ENCODE measurements at regions not wholly inside any gene's neighbourhood (a gene's known extent, or its start where the extent isn't known, plus 50 kb on each side); places are given as distances from the start of the nearest gene placed in this dataset.

GRCh38 chr12:53803194-53803593 lies 51.4 kb upstream of the CISTR start:
- no peak for DNase-seq

GRCh38 chr12:53803703-53804102 lies 51.9 kb upstream of the CISTR start:
- DNase-seq: no peak

DNA sequence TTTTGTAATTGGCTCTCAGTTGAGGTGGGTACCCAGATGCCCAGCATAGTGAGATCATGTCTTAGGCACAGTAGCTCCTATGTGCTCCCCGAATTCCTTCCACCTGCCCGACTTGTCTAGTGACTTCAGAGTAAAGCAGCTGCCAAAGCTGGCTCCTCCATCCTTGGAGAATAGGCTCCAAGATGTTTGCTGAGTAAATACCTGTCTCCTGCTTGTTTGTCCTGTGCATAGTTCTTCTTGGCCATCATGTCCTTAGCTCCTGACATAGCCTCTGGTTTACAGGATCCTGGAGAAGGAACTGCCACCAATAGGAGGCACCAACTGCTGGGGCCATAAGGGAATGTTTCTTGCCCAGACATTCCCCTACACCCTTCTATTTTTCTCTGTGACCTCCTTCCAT lies 52.6 kb upstream of the CISTR start:
- DNase-seq: no peak

GRCh38 chr12:53805067-53805466 lies 53.3 kb upstream of the CISTR start:
- no peak for DNase-seq

DNA sequence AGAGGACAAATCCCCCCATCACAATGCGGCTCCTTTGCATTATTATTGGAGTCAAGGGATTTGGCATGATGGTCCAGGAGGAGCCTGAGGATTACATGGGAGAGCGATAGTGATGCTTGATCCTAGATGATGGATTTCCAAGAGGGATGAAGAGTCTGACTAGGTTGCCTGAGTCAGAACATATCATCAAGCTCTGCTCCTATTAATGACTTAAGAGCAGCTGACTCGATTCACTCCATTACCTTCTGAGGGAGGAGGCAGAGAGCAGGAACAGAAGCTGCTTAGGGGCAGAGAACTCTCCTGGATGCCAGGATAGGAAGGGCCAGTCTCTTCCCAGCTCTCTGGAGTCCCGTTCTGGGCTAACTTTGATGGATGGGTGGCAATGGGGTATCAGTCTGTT lies 54.0 kb upstream of the CISTR start:
- DNase-seq: no peak

DNA sequence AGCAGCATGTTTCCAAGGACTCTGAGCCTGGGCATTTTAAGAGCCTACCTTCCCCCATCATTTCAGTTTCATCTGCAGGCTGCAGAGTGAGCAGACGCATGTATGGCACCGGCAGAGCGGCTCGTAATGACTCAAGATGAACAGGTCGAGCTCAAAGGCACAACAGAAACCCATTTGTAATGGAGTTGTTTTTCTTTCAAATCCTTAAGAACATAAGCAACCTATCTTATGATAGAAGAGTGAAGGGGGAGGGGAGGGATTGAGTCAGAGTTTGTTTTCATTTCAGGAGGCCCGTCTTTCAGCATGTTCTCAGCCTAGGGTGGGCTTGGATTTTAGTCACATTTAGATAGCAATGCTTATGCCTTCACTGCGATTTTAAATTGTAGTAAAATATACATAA lies 54.9 kb upstream of the CISTR start:
- DNase-seq: no peak

DNA sequence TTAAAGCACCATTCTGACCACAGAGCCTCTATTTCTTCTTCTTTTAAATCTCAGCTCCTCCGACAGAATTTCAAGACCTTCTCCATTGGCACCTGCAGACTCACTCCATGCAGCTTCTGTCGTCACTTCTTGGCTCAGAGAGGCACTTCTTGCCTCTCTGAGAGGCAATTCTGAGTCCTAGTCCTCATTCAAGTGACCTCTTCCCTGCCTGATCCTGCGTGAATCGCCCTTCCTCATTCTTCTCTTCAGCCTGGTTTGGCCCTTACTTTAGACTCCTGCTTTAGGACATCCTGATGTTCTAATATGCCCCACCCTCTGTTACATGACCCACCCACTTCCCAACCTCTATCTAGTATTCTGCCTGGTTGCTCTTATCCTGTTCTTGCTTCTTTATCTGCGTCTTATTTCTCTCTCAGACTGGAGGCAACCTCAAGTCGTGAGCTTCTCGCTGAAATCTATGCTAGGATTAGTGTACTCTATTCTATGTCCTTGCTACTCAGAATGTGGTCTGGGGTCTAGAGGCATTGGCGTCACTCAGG lies 55.6 kb upstream of the CISTR start:
- DNase-seq: no peak

DNA sequence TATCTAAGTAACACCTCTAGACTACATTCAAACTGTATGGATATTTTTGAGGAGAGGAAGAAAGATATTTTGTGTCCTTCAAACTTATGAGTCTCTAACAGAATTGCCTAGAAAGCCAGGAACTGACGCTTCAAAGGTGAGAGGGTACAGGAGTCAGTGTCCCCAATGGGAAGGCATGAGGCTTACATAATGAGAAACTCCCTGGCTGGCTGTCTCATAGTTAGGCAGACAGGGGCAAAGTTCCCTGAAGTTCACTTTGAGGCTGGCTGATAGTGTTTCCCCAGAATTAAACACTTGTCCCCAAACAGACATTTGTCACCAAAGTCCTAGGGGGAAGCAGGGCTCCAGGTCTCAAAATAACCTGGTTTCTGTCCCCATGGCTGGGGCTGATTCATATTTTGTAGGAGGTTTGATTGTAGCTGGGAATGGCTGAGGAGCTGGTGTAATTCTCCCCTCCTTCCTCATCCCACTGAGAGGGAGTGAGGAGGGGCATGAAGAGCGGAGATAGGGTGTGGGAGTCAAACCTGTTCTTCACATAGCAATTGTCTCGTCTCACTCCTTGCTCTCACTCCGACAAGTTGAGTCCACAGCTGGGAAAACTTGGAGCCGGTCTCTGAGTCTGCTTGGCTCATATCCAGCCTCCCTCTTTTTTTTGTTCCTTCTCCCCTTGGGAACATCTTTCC lies 56.4 kb upstream of the CISTR start:
- DNase-seq: no peak

DNA sequence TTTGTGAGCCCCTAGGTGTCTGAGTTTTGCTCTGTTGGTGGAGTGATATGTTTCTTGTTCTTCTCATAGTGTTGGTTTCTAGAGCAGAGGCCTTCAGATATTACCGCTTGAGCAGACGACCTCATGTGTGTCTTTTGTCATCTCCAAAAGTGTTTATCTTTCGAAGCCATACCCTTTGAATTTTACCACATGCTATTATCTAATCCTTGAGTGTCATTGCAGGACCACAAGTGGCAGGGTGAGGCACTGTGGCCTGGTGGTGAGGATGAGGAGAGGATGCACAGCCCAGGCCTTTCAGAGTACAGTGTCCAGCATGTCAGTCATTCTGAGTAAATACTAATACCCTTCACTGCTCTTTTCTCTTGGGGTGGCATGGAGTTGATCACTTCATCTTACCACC lies 57.2 kb upstream of the CISTR start:
- DNase-seq: no peak

- no peak for DNase-seq
These were observed 59.2 kb upstream of the CISTR start for GRCh38 chr12:53810950-53811349.

- DNase-seq: no peak
These were observed 59.8 kb upstream of the CISTR start for GRCh38 chr12:53811606-53812005.

GRCh38 chr12:53816360-53817020 lies 64.7 kb upstream of the CISTR start:
- DNase-seq: no peak

GRCh38 chr12:53817021-53817389 lies 65.2 kb upstream of the CISTR start:
- no peak for DNase-seq

- peak in 1 of 2 experiments; percentile 28 for DNase-seq
These were observed 68.9 kb upstream of the CISTR start for GRCh38 chr12:53820514-53821306.

GRCh38 chr12:53824001-53824712 lies 72.4 kb upstream of the CISTR start:
- DNase-seq: no peak

DNA sequence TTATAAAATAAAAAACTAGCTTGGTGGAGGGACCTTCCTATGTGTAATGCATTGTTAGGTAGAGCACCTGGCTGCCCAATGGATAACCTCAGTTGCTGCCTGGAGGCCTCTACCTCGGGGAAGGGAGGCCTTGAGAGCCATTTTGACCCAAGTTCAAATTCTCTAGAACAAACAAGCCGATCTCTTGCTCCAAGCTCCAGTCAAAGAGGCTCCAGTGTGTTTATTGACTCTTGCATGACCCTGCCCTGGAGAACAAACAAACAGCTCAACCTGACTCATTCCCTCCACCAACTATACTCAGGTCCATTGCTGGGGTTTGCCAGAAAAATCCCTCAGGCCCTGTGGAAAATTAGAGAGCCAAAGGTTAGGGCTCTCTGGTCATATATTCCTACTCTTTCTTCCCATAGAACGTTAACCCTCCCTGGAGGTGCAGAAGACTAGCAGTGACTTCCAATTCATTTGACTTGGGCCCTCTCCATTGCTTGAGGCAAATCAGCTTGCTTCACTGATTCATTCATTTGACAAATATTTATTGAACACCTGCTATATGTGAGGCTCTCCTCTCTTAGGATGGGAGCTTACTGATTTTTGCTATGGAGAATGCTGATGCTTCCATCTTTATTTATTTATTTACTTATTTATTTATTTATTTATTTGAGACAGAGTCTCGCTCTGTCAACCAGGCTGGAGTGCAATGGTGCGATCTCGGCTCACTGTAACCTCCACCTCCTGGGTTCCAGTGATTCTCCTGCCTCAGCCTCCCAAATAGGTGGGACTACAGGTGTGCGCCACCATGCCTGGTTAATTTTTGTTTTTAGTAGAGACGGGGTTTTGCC lies 73.7 kb upstream of the CISTR start:
- no peak for DNase-seq

DNA sequence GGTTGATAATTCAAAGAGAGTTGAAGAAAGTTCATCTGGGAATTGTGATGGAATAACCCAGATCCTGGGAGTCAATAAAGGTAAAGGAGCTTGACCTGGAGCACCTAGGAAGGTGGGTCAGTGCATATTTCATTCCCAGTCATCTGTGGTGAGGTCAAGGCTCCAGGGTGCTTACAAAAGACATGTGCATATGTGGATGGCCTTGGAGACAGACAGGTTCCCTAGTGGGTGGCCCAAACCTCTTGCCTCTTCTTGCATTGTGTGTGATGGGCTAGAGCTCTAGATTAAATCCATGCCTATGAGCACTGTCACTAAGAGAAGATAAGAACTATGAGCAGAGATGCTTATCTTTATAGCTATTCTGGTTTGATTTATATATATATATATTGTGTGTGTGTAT lies 75.5 kb upstream of the CISTR start:
- no peak for DNase-seq

- DNase-seq: no peak
These were observed 76.8 kb upstream of the CISTR start for GRCh38 chr12:53828598-53828997.

GRCh38 chr12:53829130-53829819 lies 77.5 kb upstream of the CISTR start:
- DNase-seq: no peak

GRCh38 chr12:53830631-53831030 lies 78.9 kb upstream of the CISTR start:
- DNase-seq: no peak

- DNase-seq: no peak
These were observed 84.4 kb upstream of the CISTR start for GRCh38 chr12:53836119-53836655.
